Lung microvascular endothelial cell (primary cell): ENCODE measurements at regions not wholly inside any gene's neighbourhood (a gene's known extent, or its start where the extent isn't known, plus 50 kb on each side); places are given as distances from the start of the nearest gene placed in this dataset.
"Not testable (repeated sequence)": the region's sequence is repeated elsewhere in the genome, so short reads cannot be mapped to it uniquely, and the experiment has no call there.

Experiments used
- DNase-seq, 2 donors: peaks; one replicate each; pipeline versions ENCODE4 v3.0.0 to v3.0.0-alpha.2; 2010; ENCODE audit warnings: low read depth in 2 of 2

GRCh38 chr20:47849006-47849405 is 63.7 kb upstream of the SULF2 start:
- no peak for DNase-seq

GRCh38 chr20:47848534-47848933 is 63.3 kb upstream of the SULF2 start:
- peak in 1 of 2 donors; percentile 79 for DNase-seq

- peak; percentile 8 to 29 for DNase-seq
These were observed 62.7 kb upstream of the SULF2 start for GRCh38 chr20:47847884-47848485.

GRCh38 chr20:47847220-47847619 is 61.9 kb upstream of the SULF2 start:
- not testable (repeated sequence) for DNase-seq

- not testable (repeated sequence) for DNase-seq
These were observed 61.4 kb upstream of the SULF2 start for GRCh38 chr20:47846651-47847050.

- DNase-seq = not testable (repeated sequence)
These were observed 60.2 kb upstream of the SULF2 start for GRCh38 chr20:47845382-47845977.

GRCh38 chr20:47844568-47844906 is 59.3 kb upstream of the SULF2 start:
- not testable (repeated sequence) for DNase-seq

- no peak for DNase-seq
These were observed 58.7 kb upstream of the SULF2 start for GRCh38 chr20:47843886-47844567.

GRCh38 chr20:47842950-47843349 is 57.7 kb upstream of the SULF2 start:
- DNase-seq = not testable (repeated sequence)

- peak; percentile 61 to 94 for DNase-seq
These were observed 56.7 kb upstream of the SULF2 start for GRCh38 chr20:47842004-47842403.

- DNase-seq = not testable (repeated sequence)
These were observed 51.1 kb upstream of the SULF2 start for GRCh38 chr20:47836256-47836817.
